ENCODE measurements at regions not wholly inside any gene's neighbourhood (a gene's known extent, or its start where the extent isn't known, plus 50 kb on each side); places are given as distances from the start of the nearest gene placed in this dataset.

DNA sequence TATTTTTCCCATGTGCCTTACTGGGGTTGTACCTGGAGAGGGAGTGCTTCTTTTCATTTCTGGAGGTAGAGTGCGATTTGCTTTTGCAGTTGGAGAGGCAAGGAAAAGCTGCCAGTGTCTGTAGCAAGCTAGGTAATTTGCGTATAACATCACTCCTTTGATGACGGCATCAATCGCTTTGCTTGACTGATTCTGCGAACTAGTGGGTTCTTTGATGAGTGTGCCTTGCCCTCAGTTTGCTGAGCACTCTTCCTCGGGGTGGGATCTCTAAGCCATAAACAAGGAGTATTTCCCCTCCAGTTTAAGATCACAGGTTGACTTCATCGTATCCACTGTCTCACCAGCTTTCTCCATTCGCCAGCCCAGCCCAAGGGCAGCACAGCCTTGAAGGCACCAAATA, 344.5 kb downstream of the KCNRG start:
- TF ChIP-seq, protein P1, sequence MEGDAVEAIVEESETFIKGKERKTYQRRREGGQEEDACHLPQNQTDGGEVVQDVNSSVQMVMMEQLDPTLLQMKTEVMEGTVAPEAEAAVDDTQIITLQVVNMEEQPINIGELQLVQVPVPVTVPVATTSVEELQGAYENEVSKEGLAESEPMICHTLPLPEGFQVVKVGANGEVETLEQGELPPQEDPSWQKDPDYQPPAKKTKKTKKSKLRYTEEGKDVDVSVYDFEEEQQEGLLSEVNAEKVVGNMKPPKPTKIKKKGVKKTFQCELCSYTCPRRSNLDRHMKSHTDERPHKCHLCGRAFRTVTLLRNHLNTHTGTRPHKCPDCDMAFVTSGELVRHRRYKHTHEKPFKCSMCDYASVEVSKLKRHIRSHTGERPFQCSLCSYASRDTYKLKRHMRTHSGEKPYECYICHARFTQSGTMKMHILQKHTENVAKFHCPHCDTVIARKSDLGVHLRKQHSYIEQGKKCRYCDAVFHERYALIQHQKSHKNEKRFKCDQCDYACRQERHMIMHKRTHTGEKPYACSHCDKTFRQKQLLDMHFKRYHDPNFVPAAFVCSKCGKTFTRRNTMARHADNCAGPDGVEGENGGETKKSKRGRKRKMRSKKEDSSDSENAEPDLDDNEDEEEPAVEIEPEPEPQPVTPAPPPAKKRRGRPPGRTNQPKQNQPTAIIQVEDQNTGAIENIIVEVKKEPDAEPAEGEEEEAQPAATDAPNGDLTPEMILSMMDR (IDR thresholded peaks at IDR 0.05): no peak
- no peak for TF ChIP-seq POLR2A (IDR thresholded peaks at IDR 0.05)
- TF ChIP-seq POLR2AphosphoS5 (IDR thresholded peaks at IDR 0.05): no peak
- TF ChIP-seq EP300 (IDR thresholded peaks at IDR 0.05; ENCODE audit: low read depth): no peak

Data from transverse colon (tissue), 4 donors.